ENCODE measurements at regions not wholly inside any gene's neighbourhood (a gene's known extent, or its start where the extent isn't known, plus 50 kb on each side); places are given as distances from the start of the nearest gene placed in this dataset.
A peak's percentile ranks its signal among the peaks of the same experiment; 100 is the strongest.

- TF ChIP-seq CTCF (IDR thresholded peaks at IDR 0.05; ENCODE audit: insufficient read depth, low read depth, low read length), result no peak
- no peak for DNase-seq (ENCODE audit: low read depth)
Measured at GRCh38 chr6:84425971-84426705, 198.7 kb upstream of the CEP162 start.

GRCh38 chr6:84424956-84425355 is 197.5 kb upstream of the CEP162 start:
- TF ChIP-seq CTCF (IDR thresholded peaks at IDR 0.05; ENCODE audit: insufficient read depth, low read depth, low read length), result no peak
- ChIA-PET POLR2A (no interaction called here), CTCF (interaction anchor here (0.6 to 1.0 kb wide), 2 partner anchors 10 to 29 kb away, joined by 3 read pairs; no protein-coding TSS in a partner anchor)
- no peaks in the 10 kb centered on the region for H3K27me3 ChIP-seq (ENCODE audit: control insufficient read depth, insufficient read depth, low read length)
- no peaks in the 10 kb centered on the region for H3K36me3 ChIP-seq (ENCODE audit: control insufficient read depth, insufficient read depth, low read length)
- no peak overlapping the region for H3K4me3 ChIP-seq (ENCODE audit: low read depth, low read length)
- DNase-seq (ENCODE audit: low read depth), result no peak

More at GRCh38 chr6:84425971-84426705, 198.7 kb upstream of the CEP162 start:
- H3K4me3 ChIP-seq (ENCODE audit: low read depth, low read length), result no peak overlapping the region
- ChIA-PET CTCF (interaction anchor here (0.8 to 1.6 kb wide), 4 partner anchors 13 to 684 kb away, joined by 3 to 6 read pairs (median 5); no protein-coding TSS in a partner anchor), POLR2A (no interaction called here)
- H3K36me3 ChIP-seq (ENCODE audit: control insufficient read depth, insufficient read depth, low read length), result no peaks in the 10 kb centered on the region
- H3K27me3 ChIP-seq (ENCODE audit: control insufficient read depth, insufficient read depth, low read length), result no peaks in the 10 kb centered on the region

- ChIA-PET CTCF (interaction anchor here (0.6 to 2.1 kb wide), 12 partner anchors 13 to 901 kb away, joined by 3 to 13 read pairs (median 3); no protein-coding TSS in a partner anchor), POLR2A (no interaction called here)
- DNase-seq (ENCODE audit: low read depth), result no peak
- peak; percentile 67 for TF ChIP-seq CTCF (IDR thresholded peaks at IDR 0.05; ENCODE audit: insufficient read depth, low read depth, low read length)
- Histone ChIP-seq H3K27me3 (ENCODE audit: control insufficient read depth, insufficient read depth, low read length) (no peaks in the 10 kb centered on the region), H3K36me3 (ENCODE audit: control insufficient read depth, insufficient read depth, low read length) (no peaks in the 10 kb centered on the region), H3K4me3 (ENCODE audit: low read depth, low read length) (no peak overlapping the region)
Measured at GRCh38 chr6:84422380-84422968, 195.0 kb upstream of the CEP162 start.

DNA sequence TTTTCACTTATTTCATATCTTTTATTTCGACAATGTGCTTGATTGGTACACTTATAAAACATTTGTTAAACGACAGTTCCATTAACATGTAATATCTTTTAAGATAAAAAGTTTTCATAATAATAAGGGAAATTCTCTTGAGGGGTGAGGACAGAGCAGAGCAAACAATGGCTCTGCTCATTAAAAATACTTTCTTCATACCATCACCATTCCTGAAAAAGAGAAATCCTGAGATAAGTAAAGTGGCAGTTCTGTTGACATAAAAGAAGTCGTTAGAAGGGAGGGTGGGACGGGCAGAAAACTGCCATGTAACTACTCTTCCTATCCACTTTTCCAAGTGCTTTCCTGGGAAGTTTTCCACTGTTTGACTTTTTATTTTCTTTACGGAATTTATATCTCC is 193.6 kb upstream of the CEP162 start:
- no peak for TF ChIP-seq CTCF (IDR thresholded peaks at IDR 0.05; ENCODE audit: insufficient read depth, low read depth, low read length)
- POLR2A ChIA-PET, result no interaction called here

GRCh38 chr6:84417260-84417659 is 189.8 kb upstream of the CEP162 start:
- H3K4me3 ChIP-seq (ENCODE audit: low read depth, low read length), result no peak overlapping the region
- POLR2A ChIA-PET, result interaction anchor here (0.6 kb wide), 1 partner anchor 511 kb away, joined by 3 read pairs; no protein-coding TSS in a partner anchor
- H3K27me3 ChIP-seq (ENCODE audit: control insufficient read depth, insufficient read depth, low read length), result no peaks in the 10 kb centered on the region
- no peaks in the 10 kb centered on the region for H3K36me3 ChIP-seq (ENCODE audit: control insufficient read depth, insufficient read depth, low read length)
- TF ChIP-seq CTCF (IDR thresholded peaks at IDR 0.05; ENCODE audit: insufficient read depth, low read depth, low read length), result no peak
- DNase-seq (ENCODE audit: low read depth), result peak; percentile 23
- CTCF ChIA-PET, result no interaction called here

More for the DNA sequence above, 193.6 kb upstream of the CEP162 start:
- Histone ChIP-seq H3K27me3 (ENCODE audit: control insufficient read depth, insufficient read depth, low read length) (no peaks in the 10 kb centered on the region), H3K4me3 (ENCODE audit: low read depth, low read length) (no peak overlapping the region), H3K36me3 (ENCODE audit: control insufficient read depth, insufficient read depth, low read length) (no peaks in the 10 kb centered on the region)
- no peak for DNase-seq (ENCODE audit: low read depth)
- CTCF ChIA-PET, result no interaction called here

Data from BJ (cell line).